ENCODE measurements at regions not wholly inside any gene's neighbourhood (a gene's known extent, or its start where the extent isn't known, plus 50 kb on each side); places are given as distances from the start of the nearest gene placed in this dataset.
"Not testable (repeated sequence)": the region's sequence is repeated elsewhere in the genome, so short reads cannot be mapped to it uniquely, and the experiment has no call there.

DNA sequence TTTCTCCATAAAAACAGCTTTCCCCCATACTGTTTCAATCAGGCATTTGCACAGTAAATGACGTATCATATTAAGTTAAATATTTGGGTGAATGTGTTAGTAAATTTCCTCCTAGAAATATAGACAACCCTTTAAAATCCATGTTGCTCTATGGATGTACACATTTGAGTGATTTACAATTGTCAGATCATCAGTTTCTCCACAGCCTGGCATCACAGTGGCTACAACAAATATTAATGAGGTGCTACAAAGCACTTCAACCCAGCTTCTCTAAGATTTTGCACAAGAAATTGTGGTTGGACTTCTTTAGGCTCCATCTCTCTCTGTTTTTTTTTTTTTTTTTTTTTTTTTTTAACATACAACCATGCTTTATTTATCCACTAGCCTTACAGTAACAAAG is 584.4 kb upstream of the AMELY start:
- Histone ChIP-seq H3K4me1 (ENCODE audit: insufficient read depth) (no peaks in the 10 kb centered on the region), H3K4me3 (no peak overlapping the region), H3K36me3 (no peaks in the 10 kb centered on the region), H3K27me3 (no peaks in the 10 kb centered on the region), H3K27ac (no peak overlapping the region), H3K9me3 (no peaks in the 10 kb centered on the region)
- intact Hi-C loops (cut with DNase I): no loop called here
- WGBS, 3 donors: no CpG with 5 or more reads among the region's 1 CpG
- no peak for DNase-seq
- TF ChIP-seq, protein P1, sequence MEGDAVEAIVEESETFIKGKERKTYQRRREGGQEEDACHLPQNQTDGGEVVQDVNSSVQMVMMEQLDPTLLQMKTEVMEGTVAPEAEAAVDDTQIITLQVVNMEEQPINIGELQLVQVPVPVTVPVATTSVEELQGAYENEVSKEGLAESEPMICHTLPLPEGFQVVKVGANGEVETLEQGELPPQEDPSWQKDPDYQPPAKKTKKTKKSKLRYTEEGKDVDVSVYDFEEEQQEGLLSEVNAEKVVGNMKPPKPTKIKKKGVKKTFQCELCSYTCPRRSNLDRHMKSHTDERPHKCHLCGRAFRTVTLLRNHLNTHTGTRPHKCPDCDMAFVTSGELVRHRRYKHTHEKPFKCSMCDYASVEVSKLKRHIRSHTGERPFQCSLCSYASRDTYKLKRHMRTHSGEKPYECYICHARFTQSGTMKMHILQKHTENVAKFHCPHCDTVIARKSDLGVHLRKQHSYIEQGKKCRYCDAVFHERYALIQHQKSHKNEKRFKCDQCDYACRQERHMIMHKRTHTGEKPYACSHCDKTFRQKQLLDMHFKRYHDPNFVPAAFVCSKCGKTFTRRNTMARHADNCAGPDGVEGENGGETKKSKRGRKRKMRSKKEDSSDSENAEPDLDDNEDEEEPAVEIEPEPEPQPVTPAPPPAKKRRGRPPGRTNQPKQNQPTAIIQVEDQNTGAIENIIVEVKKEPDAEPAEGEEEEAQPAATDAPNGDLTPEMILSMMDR (IDR thresholded peaks at IDR 0.05): no peak
- TF ChIP-seq POLR2A (IDR thresholded peaks at IDR 0.05): no peak
- no peak for TF ChIP-seq EP300 (IDR thresholded peaks at IDR 0.05)

DNA sequence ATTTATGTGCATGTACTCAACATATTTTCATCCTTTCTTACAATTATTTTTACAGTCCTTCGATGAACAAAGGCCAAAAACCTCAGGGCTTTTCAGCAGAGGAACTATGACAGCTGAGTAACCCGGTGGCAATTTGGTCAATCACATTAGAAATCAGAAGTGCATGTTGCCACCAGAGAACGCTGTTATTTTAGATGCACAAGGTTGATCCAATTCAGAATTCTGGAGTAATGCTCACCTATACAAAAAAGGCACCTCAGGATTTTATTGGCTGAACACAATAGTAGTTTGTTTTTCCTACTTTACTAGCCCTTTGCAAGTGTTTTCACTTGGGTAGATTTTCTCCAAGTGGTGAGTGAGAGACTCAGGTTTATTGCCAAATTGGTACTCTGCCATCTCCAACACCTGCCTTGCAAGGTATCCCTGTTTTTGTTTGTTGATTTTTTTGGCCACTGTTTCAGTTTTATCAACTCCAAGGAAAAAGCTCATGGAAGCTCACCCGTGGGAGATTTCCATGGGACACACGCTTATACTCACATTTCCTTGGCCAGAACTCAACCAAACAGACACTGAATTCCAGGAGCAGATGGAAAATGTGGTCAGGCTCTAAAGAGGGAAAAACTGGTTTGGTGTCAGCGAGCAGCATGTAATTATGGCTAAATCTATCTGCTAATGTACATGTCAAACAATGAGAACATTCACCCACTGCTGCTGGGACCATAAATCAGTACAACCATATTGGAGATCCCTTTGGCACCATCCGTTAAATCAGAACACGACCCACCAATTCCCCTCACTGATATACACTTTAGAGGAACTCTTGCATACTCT is 573.1 kb upstream of the AMELY start:
- H3K4me3 ChIP-seq; H3K4me1 ChIP-seq (ENCODE audit: insufficient read depth); intact Hi-C loops (cut with DNase I); H3K9me3 ChIP-seq; H3K27ac ChIP-seq; DNase-seq; H3K27me3 ChIP-seq; H3K36me3 ChIP-seq: not testable (repeated sequence)
- no CpG with 5 or more reads among the region's 8 CpGs for WGBS, 3 donors

DNA sequence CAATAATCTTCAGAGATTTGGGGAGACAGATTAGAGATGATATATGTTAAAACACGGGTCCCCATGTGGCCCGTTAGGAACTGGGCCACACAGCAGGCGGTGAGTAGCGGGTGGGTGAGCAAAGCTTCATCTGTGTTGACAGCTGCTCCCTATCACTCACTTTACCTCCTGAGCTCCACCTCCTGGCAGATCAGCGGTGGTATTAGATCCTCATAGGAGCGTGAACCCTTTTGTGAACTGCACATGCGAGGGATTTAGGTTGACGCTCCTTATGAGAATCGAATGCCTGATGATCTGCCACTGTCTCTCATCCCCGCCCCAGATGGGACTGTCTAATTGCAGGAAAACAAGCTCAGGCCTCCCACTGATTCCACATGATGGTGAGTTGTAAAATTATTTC is 560.4 kb upstream of the AMELY start:
- H3K4me3 ChIP-seq: no peak overlapping the region
- no peaks in the 10 kb centered on the region for H3K27me3 ChIP-seq
- H3K9me3 ChIP-seq: no peaks in the 10 kb centered on the region
- no peak overlapping the region for H3K27ac ChIP-seq
- no peaks in the 10 kb centered on the region for H3K36me3 ChIP-seq
- intact Hi-C loops (cut with DNase I): no loop called here
- no peaks in the 10 kb centered on the region for H3K4me1 ChIP-seq (ENCODE audit: insufficient read depth)
- WGBS, 3 donors: no CpG with 5 or more reads among the region's 10 CpGs
- TF ChIP-seq EP300 (IDR thresholded peaks at IDR 0.05): no peak
- TF ChIP-seq POLR2A (IDR thresholded peaks at IDR 0.05): no peak
- TF ChIP-seq, protein P1 (IDR thresholded peaks at IDR 0.05): no peak
- DNase-seq: no peak

DNA sequence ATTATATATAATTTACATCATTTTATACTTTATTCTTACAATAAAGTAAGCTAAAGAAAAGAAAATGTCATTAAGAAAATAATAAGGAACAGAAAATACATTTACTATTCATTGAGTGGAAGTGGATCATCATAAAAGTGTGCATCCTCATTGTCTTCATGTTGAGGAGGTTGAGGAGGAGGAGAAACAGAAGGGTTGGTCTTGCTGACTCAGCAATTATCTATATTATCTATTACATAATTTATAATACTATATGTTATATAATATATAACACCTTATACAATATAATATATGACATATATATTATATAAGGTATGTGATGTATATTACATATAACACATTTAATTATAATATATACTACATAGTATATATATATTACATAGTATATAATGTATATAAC is 558.5 kb upstream of the AMELY start:
- no peak for TF ChIP-seq EP300 (IDR thresholded peaks at IDR 0.05)
- no peak for TF ChIP-seq POLR2A (IDR thresholded peaks at IDR 0.05)
- TF ChIP-seq, protein P1 (IDR thresholded peaks at IDR 0.05): no peak
- DNase-seq: no peak
- Histone ChIP-seq H3K27ac (no peak overlapping the region), H3K27me3 (no peaks in the 10 kb centered on the region), H3K9me3 (no peaks in the 10 kb centered on the region), H3K4me1 (ENCODE audit: insufficient read depth) (no peaks in the 10 kb centered on the region), H3K36me3 (no peaks in the 10 kb centered on the region), H3K4me3 (no peak overlapping the region)
- intact Hi-C loops (cut with DNase I): no loop called here

DNA sequence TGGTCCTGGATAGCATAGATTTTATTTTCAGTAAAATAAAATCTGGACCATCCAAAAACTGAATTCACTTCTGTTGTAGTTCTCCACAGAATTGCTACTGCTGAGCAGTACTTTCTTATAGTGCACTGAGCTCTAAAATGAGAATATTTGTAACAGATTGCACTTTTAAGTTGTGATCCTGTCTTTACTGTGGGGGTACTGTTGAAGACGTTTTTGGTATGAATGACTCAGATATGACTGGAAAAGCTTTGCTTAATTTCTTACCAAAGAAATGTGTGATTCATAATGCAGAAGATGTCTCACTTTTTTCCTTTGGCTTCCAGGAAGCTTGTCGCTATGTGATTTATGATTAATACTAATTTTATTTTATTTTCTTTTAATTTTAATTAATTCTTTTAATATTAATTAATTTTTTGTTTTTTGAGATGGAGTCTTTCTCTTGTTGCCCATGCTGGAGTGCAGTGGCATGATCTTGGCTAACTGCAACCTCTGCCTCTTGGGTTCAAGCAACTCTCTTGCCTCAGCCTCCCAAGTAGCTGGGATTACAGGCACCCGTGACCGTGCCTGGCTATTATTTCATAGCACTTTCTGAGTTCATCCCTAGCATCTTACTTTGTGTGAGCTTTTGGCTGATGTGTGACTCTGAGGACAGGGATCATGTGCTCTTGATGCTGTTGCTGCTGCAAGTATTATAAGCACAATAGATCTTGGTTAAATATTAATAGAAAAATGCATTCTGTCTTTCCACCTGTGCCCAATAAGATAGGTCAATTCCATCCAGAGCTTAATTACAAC is 557.6 kb upstream of the AMELY start:
- H3K4me1 ChIP-seq (ENCODE audit: insufficient read depth): no peaks in the 10 kb centered on the region
- H3K36me3 ChIP-seq: no peaks in the 10 kb centered on the region
- no peaks in the 10 kb centered on the region for H3K27me3 ChIP-seq
- no peak overlapping the region for H3K27ac ChIP-seq
- WGBS, 3 donors: no CpG with 5 or more reads among the region's 4 CpGs
- TF ChIP-seq, protein P1 (IDR thresholded peaks at IDR 0.05): no peak
- no peak for TF ChIP-seq EP300 (IDR thresholded peaks at IDR 0.05)
- no peak for TF ChIP-seq POLR2A (IDR thresholded peaks at IDR 0.05)
- intact Hi-C loops (cut with DNase I): no loop called here
- no peaks in the 10 kb centered on the region for H3K9me3 ChIP-seq
- no peak overlapping the region for H3K4me3 ChIP-seq
- no peak for DNase-seq

Data from ovary (tissue), 7 donors.